Fibroblast of mammary gland (primary cell): ENCODE measurements at regions not wholly inside any gene's neighbourhood (a gene's known extent, or its start where the extent isn't known, plus 50 kb on each side); places are given as distances from the start of the nearest gene placed in this dataset.
A peak's percentile ranks its signal among the peaks of the same experiment; 100 is the strongest.

Experiments used
- DNase-seq: peaks from one replicate; pipeline ENCODE4 v3.0.0-alpha.2; 2010; ENCODE audit warnings: low read depth
- H3K4me3 ChIP-seq: 2 replicates; pipeline ENCODE4 v1.5.1; 2011; ENCODE audit warnings: low read depth, mild to moderate bottlenecking, low read length, moderate library complexity; ENCODE audit not compliant: control insufficient read depth
- TF ChIP-seq, protein P1 (sequence below): conservative IDR thresholded peaks from 2 replicates; pipeline ENCODE4 v1.5.1; 2011; ENCODE audit warnings: low read depth, low read length, inconsistent platforms; ENCODE audit not compliant: control insufficient read depth, insufficient read depth

DNA sequence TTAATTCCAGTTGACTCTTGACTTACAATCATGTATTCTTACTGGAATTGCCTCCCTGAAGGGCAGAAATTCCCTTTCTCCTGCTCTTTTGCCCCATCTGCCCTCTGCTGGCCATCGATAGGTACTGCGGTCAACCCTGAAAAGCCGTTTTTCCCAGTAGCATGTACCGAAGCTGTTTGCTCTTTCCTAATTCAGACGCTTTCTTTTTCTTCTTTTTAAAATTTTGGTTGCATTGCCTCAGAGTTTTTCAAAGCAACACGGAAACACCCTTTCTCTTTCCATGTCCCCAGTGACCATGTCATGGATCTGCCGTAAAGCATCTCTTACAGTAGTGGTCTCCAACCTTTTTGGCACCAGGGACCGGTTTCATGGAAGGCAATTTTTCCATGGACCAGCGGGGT lies 164.2 kb upstream of the C1orf21 start:
- TF ChIP-seq, protein P1, sequence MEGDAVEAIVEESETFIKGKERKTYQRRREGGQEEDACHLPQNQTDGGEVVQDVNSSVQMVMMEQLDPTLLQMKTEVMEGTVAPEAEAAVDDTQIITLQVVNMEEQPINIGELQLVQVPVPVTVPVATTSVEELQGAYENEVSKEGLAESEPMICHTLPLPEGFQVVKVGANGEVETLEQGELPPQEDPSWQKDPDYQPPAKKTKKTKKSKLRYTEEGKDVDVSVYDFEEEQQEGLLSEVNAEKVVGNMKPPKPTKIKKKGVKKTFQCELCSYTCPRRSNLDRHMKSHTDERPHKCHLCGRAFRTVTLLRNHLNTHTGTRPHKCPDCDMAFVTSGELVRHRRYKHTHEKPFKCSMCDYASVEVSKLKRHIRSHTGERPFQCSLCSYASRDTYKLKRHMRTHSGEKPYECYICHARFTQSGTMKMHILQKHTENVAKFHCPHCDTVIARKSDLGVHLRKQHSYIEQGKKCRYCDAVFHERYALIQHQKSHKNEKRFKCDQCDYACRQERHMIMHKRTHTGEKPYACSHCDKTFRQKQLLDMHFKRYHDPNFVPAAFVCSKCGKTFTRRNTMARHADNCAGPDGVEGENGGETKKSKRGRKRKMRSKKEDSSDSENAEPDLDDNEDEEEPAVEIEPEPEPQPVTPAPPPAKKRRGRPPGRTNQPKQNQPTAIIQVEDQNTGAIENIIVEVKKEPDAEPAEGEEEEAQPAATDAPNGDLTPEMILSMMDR = peak; percentile 99
- peak overlapping the region; percentile 24 for H3K4me3 ChIP-seq
- DNase-seq = peak; percentile 63

GRCh38 chr1:184223216-184223615 lies 163.6 kb upstream of the C1orf21 start:
- no peak overlapping the region for H3K4me3 ChIP-seq
- DNase-seq = no peak
- TF ChIP-seq, protein P1 = no peak

DNA sequence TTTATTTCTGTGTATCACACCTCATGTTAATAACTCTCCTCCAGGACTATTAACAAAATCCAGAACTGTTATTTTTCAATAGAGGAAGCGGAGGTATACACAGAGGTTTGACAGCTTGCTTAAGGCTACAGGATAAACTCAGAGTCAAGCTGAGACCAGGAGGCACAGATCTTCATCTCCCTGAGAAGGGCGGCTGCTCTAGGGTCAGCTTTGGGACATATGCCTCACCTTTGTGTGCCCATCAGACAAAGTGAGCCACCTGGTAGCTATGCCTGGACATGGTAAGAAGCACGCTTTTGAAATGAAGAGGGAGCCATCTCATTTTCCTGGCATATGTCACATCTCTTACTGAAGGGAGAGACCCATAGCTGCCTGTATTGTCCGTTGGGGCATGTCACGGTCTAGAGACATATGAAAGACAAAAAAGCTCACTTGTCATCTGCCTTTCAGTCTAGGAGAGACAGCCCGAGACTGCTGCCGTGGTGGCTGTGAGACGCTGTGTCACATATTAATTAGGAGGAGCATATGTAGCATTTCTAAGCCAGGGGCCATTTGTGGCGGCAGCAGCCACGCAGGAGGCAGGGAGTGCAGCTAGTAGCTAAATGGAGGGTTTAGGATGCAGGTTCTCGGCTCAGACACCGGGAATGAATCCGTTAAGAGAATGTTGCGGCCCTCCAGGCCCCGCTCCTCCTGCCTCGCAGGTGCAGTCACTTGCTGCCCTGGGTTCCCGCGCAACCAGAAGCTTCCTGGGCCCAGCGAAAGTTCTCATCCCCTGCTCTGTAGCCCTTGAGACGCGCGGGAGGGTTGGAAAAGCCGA lies 161.3 kb upstream of the C1orf21 start:
- no peak for DNase-seq

DNA sequence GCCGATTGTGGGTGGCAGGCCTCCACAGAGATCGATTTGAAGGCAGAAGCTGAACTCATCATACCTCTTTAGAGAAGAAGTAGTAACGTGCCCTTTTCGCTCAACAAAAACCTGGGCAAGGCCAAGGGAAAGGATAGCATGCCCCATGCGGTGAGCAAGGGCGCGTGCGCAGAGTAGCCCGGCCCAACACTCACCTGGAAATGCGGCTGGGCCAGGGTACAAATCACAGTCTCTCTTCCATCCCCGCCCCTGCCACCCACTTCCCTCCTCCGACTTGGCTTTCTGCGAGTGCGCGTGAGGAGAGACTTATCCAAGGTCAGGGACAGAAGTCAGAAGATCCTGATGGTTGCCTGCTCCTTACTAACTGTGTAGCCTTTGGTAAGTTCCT lies 160.7 kb upstream of the C1orf21 start:
- no peak for DNase-seq
- TF ChIP-seq, protein P1 = no peak
- H3K4me3 ChIP-seq = no peak overlapping the region

More for the DNA sequence above, 161.3 kb upstream of the C1orf21 start:
- no peak overlapping the region for H3K4me3 ChIP-seq
- TF ChIP-seq, protein P1 = no peak

- TF ChIP-seq, protein P1 = no peak
These were observed 158.3 kb upstream of the C1orf21 start for GRCh38 chr1:184228558-184228957.

GRCh38 chr1:184237588-184237987 lies 149.2 kb upstream of the C1orf21 start:
- TF ChIP-seq, protein P1 = no peak
- no peak for DNase-seq
- H3K4me3 ChIP-seq = no peak overlapping the region

More at GRCh38 chr1:184228558-184228957, 158.3 kb upstream of the C1orf21 start:
- no peak for DNase-seq
- H3K4me3 ChIP-seq = no peak overlapping the region
